Calu3 (cell line): ENCODE measurements at regions not wholly inside any gene's neighbourhood (a gene's known extent, or its start where the extent isn't known, plus 50 kb on each side); places are given as distances from the start of the nearest gene placed in this dataset.

ENCODE experiments used
- BruUV-seq: library from RNA; stranded (reverse); fragments of 400-500 nt; replicated peaks from 2 replicates; lab custom pipeline; 2021; lab: Mats Ljungman, UMichigan
- CTCF ChIA-PET: fragments of 300-600 bp; sonication (Branson Sonifier 250); formaldehyde crosslinking; loops from one replicate; lab custom pipeline; 2022; ENCODE audit warnings: antibody characterized with exemption; lab: Charles Lee
- DNase-seq: peaks from one replicate; pipeline ENCODE4 v3.0.0; 2022
- H3K27ac Mint-ChIP-seq: one replicate; pipeline ENCODE4 v1.8.0; 2022; ENCODE audit warnings: mixed read lengths; ENCODE audit not compliant: unreplicated experiment
- H3K27me3 Mint-ChIP-seq: one replicate; pipeline ENCODE4 v1.8.0; 2022; ENCODE audit warnings: mixed read lengths; ENCODE audit not compliant: unreplicated experiment
- H3K36me3 Mint-ChIP-seq: one replicate; pipeline ENCODE4 v1.8.0; 2022; ENCODE audit warnings: mild to moderate bottlenecking, moderate library complexity, mixed read lengths; ENCODE audit not compliant: insufficient read depth, unreplicated experiment
- H3K4me1 Mint-ChIP-seq: one replicate; pipeline ENCODE4 v1.8.0; 2022; ENCODE audit warnings: mild to moderate bottlenecking, low read depth, mixed read lengths; ENCODE audit not compliant: unreplicated experiment
- H3K4me3 Mint-ChIP-seq: one replicate; pipeline ENCODE4 v1.8.0; 2022; ENCODE audit warnings: mild to moderate bottlenecking, low read depth, moderate library complexity, mixed read lengths; ENCODE audit not compliant: unreplicated experiment
- H3K9me3 Mint-ChIP-seq: one replicate; pipeline ENCODE4 v1.8.0; 2022; ENCODE audit warnings: low read depth, mixed read lengths; ENCODE audit not compliant: unreplicated experiment
- intact Hi-C: fragments of 100-400 bp; cut with micrococcal nuclease; formaldehyde crosslinking; loops from one replicate; pipeline ENCODE4 v1.10.0; 2022; ENCODE audit not compliant: unreplicated experiment
- TF ChIP-seq, protein P1 (sequence below): fragments of 200-600 bp; IDR thresholded peaks from one replicate; pipeline ENCODE4 v1.8.0; 2022; ENCODE audit warnings: antibody characterized with exemption; ENCODE audit not compliant: unreplicated experiment

DNA sequence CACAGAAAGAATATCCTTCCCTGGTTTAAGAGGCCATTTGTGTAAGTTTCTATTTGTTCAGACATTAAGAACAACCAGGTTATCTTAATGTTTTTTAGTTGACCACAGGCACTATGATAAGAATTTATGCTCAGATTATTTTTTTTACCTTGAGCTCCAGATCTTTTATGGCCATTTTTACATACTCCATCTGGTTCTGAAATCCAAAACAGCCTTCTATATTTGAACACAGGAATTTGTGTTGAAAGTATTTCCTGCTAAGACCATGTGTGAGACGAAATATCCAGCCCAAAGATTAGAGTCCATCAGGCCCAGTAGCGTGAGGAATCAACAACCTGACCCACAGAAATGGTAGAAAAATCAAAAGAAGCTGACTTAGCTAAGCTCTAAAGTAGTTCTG lies 569.9 kb upstream of the FAT3 start:
- H3K4me3 Mint-ChIP-seq, result no peak overlapping the region
- no peaks in the 10 kb centered on the region for H3K9me3 Mint-ChIP-seq
- TF ChIP-seq, protein P1, sequence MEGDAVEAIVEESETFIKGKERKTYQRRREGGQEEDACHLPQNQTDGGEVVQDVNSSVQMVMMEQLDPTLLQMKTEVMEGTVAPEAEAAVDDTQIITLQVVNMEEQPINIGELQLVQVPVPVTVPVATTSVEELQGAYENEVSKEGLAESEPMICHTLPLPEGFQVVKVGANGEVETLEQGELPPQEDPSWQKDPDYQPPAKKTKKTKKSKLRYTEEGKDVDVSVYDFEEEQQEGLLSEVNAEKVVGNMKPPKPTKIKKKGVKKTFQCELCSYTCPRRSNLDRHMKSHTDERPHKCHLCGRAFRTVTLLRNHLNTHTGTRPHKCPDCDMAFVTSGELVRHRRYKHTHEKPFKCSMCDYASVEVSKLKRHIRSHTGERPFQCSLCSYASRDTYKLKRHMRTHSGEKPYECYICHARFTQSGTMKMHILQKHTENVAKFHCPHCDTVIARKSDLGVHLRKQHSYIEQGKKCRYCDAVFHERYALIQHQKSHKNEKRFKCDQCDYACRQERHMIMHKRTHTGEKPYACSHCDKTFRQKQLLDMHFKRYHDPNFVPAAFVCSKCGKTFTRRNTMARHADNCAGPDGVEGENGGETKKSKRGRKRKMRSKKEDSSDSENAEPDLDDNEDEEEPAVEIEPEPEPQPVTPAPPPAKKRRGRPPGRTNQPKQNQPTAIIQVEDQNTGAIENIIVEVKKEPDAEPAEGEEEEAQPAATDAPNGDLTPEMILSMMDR, result no peak
- no peaks in the 10 kb centered on the region for H3K4me1 Mint-ChIP-seq
- CTCF ChIA-PET, result no interaction called here
- H3K27ac Mint-ChIP-seq, result no peak overlapping the region
- no TSS peak for BruUV-seq
- intact Hi-C loops, result no loop called here
- H3K36me3 Mint-ChIP-seq, result no peaks in the 10 kb centered on the region
- no peak for DNase-seq
- H3K27me3 Mint-ChIP-seq, result no peaks in the 10 kb centered on the region

GRCh38 chr11:91653079-91653754 lies 571.4 kb upstream of the FAT3 start:
- H3K27ac Mint-ChIP-seq, result no peak overlapping the region
- CTCF ChIA-PET, result no interaction called here
- no peak for DNase-seq
- H3K9me3 Mint-ChIP-seq, result no peaks in the 10 kb centered on the region
- no peaks in the 10 kb centered on the region for H3K4me1 Mint-ChIP-seq
- H3K4me3 Mint-ChIP-seq, result no peak overlapping the region
- TF ChIP-seq, protein P1, result no peak
- BruUV-seq, result no TSS peak
- intact Hi-C loops, result no loop called here
- no peaks in the 10 kb centered on the region for H3K27me3 Mint-ChIP-seq
- no peaks in the 10 kb centered on the region for H3K36me3 Mint-ChIP-seq

DNA sequence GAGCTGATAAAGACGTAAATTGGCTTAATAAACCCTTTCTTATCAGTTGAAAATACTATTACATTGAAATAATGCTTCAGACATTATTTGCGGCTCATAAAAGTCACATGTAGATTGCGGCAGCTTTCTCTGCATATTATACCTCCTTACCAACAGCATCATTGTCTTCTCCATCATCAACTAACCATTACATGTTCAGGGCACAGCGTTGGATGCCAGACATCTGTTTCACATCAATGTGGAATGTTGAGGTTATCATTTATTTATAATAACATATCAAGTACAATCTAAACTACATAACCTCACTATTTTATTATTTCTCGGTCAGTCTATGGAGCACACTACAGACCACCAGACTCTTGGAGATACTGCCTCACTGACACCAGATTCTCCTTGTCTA lies 573.8 kb upstream of the FAT3 start:
- intact Hi-C loops, result no loop called here
- TF ChIP-seq, protein P1, result no peak
- no peaks in the 10 kb centered on the region for H3K9me3 Mint-ChIP-seq
- H3K36me3 Mint-ChIP-seq, result no peaks in the 10 kb centered on the region
- CTCF ChIA-PET, result no interaction called here
- no peak for DNase-seq
- H3K27me3 Mint-ChIP-seq, result no peaks in the 10 kb centered on the region
- H3K27ac Mint-ChIP-seq, result no peak overlapping the region
- BruUV-seq, result no TSS peak
- no peaks in the 10 kb centered on the region for H3K4me1 Mint-ChIP-seq
- H3K4me3 Mint-ChIP-seq, result no peak overlapping the region

- Mint-ChIP-seq H3K27me3 (no peaks in the 10 kb centered on the region), H3K4me1 (no peaks in the 10 kb centered on the region), H3K36me3 (no peaks in the 10 kb centered on the region), H3K4me3 (no peak overlapping the region), H3K27ac (no peak overlapping the region), H3K9me3 (no peaks in the 10 kb centered on the region)
- TF ChIP-seq, protein P1, result no peak
- BruUV-seq, result no TSS peak
- no peak for DNase-seq
- intact Hi-C loops, result no loop called here
- CTCF ChIA-PET, result no interaction called here
Measured at GRCh38 chr11:91641153-91641552, 583.5 kb upstream of the FAT3 start.
